Loucy (cell line): ENCODE measurements at regions not wholly inside any gene's neighbourhood (a gene's known extent, or its start where the extent isn't known, plus 50 kb on each side); places are given as distances from the start of the nearest gene placed in this dataset.

ENCODE experiments used
- H2AFZ ChIP-seq: fragments of 200-600 bp; sonication (generic); 2 replicates; pipeline ENCODE4 v1.6.0; 2016; ENCODE audit warnings: antibody characterized with exemption, mild to moderate bottlenecking, low read length, moderate library complexity
- H3F3A ChIP-seq: fragments of 200-600 bp; 2 replicates; pipeline ENCODE4 v1.6.0; 2016; ENCODE audit warnings: antibody characterized with exemption, low read depth, mild to moderate bottlenecking
- H3K27me3 ChIP-seq: fragments of 200-600 bp; sonication (generic); 2 replicates; pipeline ENCODE4 v1.6.1; 2014; ENCODE audit warnings: low read length, mild to moderate bottlenecking; ENCODE audit not compliant: insufficient read depth, poor library complexity, severe bottlenecking
- H3K36me3 ChIP-seq: fragments of 200-600 bp; sonication (generic); 2 replicates; pipeline ENCODE4 v1.6.1; 2016; ENCODE audit warnings: low read length; ENCODE audit not compliant: insufficient read depth
- H3K4me1 ChIP-seq: fragments of 200-600 bp; sonication (generic); 2 replicates; pipeline ENCODE4 v1.5.1; 2014; ENCODE audit warnings: low read length, mild to moderate bottlenecking; ENCODE audit not compliant: insufficient read depth, poor library complexity, severe bottlenecking
- H3K4me2 ChIP-seq: fragments of 200-600 bp; sonication (generic); 2 replicates; pipeline ENCODE4 v1.6.0; 2014; ENCODE audit warnings: antibody characterized with exemption, low read length, low read depth, mild to moderate bottlenecking; ENCODE audit not compliant: poor library complexity, severe bottlenecking
- H3K4me3 ChIP-seq: fragments of 200-600 bp; sonication (generic); 2 replicates; pipeline ENCODE4 v1.5.1; 2014; ENCODE audit warnings: low read length, mild to moderate bottlenecking, mixed read lengths; ENCODE audit not compliant: poor library complexity, severe bottlenecking
- H3K79me2 ChIP-seq: fragments of 200-600 bp; sonication (generic); 2 replicates; pipeline ENCODE4 v1.6.1; 2014; ENCODE audit warnings: low read length; ENCODE audit not compliant: insufficient read depth
- H3K9ac ChIP-seq: fragments of 200-600 bp; sonication (generic); 2 replicates; pipeline ENCODE4 v1.6.0; 2014; ENCODE audit warnings: mild to moderate bottlenecking, low read depth, low read length, moderate library complexity; ENCODE audit not compliant: poor library complexity, severe bottlenecking
- H3K9me2 ChIP-seq: fragments of 200-600 bp; sonication (generic); replicated peaks from 2 replicates; pipeline ENCODE4 v1.6.1; 2016; ENCODE audit warnings: low read depth, low read length, mixed read lengths
- H3K9me3 ChIP-seq: fragments of 200-600 bp; sonication (generic); 2 replicates; pipeline ENCODE4 v1.6.1; 2014; ENCODE audit warnings: mild to moderate bottlenecking, antibody characterized with exemption, low read length, low read depth; ENCODE audit not compliant: insufficient read depth
- H4K20me1 ChIP-seq: fragments of 200-600 bp; sonication (generic); 2 replicates; pipeline ENCODE4 v1.6.0; 2014; ENCODE audit warnings: antibody characterized with exemption, low read length, mild to moderate bottlenecking; ENCODE audit not compliant: insufficient read depth, poor library complexity, severe bottlenecking
- EZH2phosphoT487 ChIP-seq: fragments of 200-600 bp; IDR thresholded peaks from 2 replicates; pipeline ENCODE4 v1.6.1; 2018; ENCODE audit warnings: antibody characterized with exemption, mild to moderate bottlenecking, moderate library complexity, borderline replicate concordance
- TF ChIP-seq, protein P1 (sequence below): fragments of 200-600 bp; sonication (generic); conservative IDR thresholded peaks from 2 replicates; pipeline ENCODE4 v1.5.1; 2014; ENCODE audit warnings: mild to moderate bottlenecking, antibody characterized with exemption, low read length

GRCh38 chr10:81570349-81570748 lies 304.6 kb upstream of the NRG3 start:
- no peaks in the 10 kb centered on the region for H4K20me1 ChIP-seq
- H3K79me2 ChIP-seq = no peaks in the 10 kb centered on the region
- H3K27me3 ChIP-seq = no peaks in the 10 kb centered on the region
- H3K4me1 ChIP-seq = no peaks in the 10 kb centered on the region
- H3K9me3 ChIP-seq = no peaks in the 10 kb centered on the region
- H3K9me2 ChIP-seq = no peaks in the 10 kb centered on the region
- no peak overlapping the region for H2AFZ ChIP-seq
- H3F3A ChIP-seq = no peaks in the 10 kb centered on the region
- no peak for TF ChIP-seq EZH2phosphoT487
- TF ChIP-seq, protein P1, sequence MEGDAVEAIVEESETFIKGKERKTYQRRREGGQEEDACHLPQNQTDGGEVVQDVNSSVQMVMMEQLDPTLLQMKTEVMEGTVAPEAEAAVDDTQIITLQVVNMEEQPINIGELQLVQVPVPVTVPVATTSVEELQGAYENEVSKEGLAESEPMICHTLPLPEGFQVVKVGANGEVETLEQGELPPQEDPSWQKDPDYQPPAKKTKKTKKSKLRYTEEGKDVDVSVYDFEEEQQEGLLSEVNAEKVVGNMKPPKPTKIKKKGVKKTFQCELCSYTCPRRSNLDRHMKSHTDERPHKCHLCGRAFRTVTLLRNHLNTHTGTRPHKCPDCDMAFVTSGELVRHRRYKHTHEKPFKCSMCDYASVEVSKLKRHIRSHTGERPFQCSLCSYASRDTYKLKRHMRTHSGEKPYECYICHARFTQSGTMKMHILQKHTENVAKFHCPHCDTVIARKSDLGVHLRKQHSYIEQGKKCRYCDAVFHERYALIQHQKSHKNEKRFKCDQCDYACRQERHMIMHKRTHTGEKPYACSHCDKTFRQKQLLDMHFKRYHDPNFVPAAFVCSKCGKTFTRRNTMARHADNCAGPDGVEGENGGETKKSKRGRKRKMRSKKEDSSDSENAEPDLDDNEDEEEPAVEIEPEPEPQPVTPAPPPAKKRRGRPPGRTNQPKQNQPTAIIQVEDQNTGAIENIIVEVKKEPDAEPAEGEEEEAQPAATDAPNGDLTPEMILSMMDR = no peak
- H3K9ac ChIP-seq = no peak overlapping the region
- no peak overlapping the region for H3K4me2 ChIP-seq
- H3K4me3 ChIP-seq = no peak overlapping the region
- H3K36me3 ChIP-seq = no peaks in the 10 kb centered on the region

GRCh38 chr10:81570878-81571794 lies 303.9 kb upstream of the NRG3 start:
- no peak overlapping the region for H2AFZ ChIP-seq
- H3K9me3 ChIP-seq = no peaks in the 10 kb centered on the region
- no peaks in the 10 kb centered on the region for H3K79me2 ChIP-seq
- no peaks in the 10 kb centered on the region for H3K9me2 ChIP-seq
- H4K20me1 ChIP-seq = no peaks in the 10 kb centered on the region
- H3K4me2 ChIP-seq = no peak overlapping the region
- H3F3A ChIP-seq = no peaks in the 10 kb centered on the region
- H3K4me3 ChIP-seq = no peak overlapping the region
- no peaks in the 10 kb centered on the region for H3K27me3 ChIP-seq
- no peaks in the 10 kb centered on the region for H3K4me1 ChIP-seq
- TF ChIP-seq EZH2phosphoT487 = no peak
- TF ChIP-seq, protein P1 = no peak
- H3K36me3 ChIP-seq = no peaks in the 10 kb centered on the region
- H3K9ac ChIP-seq = no peak overlapping the region

DNA sequence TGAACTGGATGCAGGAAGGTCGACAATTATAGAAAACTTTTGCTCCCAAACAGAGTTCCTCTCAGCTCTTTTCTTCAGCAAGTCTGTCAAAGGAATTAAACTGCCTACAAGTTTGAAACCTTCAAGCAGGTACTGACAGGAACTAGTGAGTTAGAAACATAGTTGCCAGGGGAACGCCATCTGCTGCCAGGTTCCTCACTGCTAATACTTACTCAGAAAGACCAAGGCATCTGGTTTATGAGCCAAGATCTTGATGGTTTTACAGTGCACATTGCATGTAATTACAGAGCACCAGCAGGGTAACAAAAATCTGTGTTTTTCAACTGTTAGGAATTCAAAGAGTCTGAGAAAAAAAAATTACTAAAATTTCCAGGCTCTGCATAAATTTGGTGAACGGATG lies 300.0 kb upstream of the NRG3 start:
- H3K27me3 ChIP-seq = no peaks in the 10 kb centered on the region
- H3K4me1 ChIP-seq = no peaks in the 10 kb centered on the region
- H3K9me2 ChIP-seq = no peaks in the 10 kb centered on the region
- H4K20me1 ChIP-seq = no peaks in the 10 kb centered on the region
- no peaks in the 10 kb centered on the region for H3K79me2 ChIP-seq
- TF ChIP-seq, protein P1 = no peak
- TF ChIP-seq EZH2phosphoT487 = no peak
- no peaks in the 10 kb centered on the region for H3K36me3 ChIP-seq
- H3K9ac ChIP-seq = no peak overlapping the region
- no peaks in the 10 kb centered on the region for H3K9me3 ChIP-seq
- H2AFZ ChIP-seq = no peak overlapping the region
- no peak overlapping the region for H3K4me2 ChIP-seq
- no peaks in the 10 kb centered on the region for H3F3A ChIP-seq
- H3K4me3 ChIP-seq = no peak overlapping the region
